H1 (cell line): ENCODE measurements at regions not wholly inside any gene's neighbourhood (a gene's known extent, or its start where the extent isn't known, plus 50 kb on each side); places are given as distances from the start of the nearest gene placed in this dataset.

ENCODE experiments used
- CTCF ChIA-PET: fragments of 300-600 bp; sonication (Branson Sonifier 250); formaldehyde crosslinking; loops from one replicate; lab custom pipeline; 2021; ENCODE audit not compliant: partially characterized antibody; lab: Charles Lee
- POLR2A ChIA-PET: fragments of 300-600 bp; sonication (Branson Sonifier 250); formaldehyde crosslinking; loops from one replicate; lab custom pipeline; 2021; ENCODE audit warnings: inconsistent platforms; ENCODE audit not compliant: partially characterized antibody; lab: Charles Lee
- DNase-seq, 2 experiments: peaks; one replicate each; pipeline versions ENCODE4 v3.0.0 to v3.0.0-alpha.2; 2010 to 2022; ENCODE audit warnings: low spot score in 2 of 2, low read depth in 1 of 2, mixed read lengths in 1 of 2
- FAIRE-seq: peaks from 2 replicates; lab custom pipeline; 2011; peaks lifted over from hg19 to GRCh38; lab: Jason Lieb, UNC
- H2AFZ ChIP-seq: 2 replicates; pipeline ENCODE4 v1.8.1; 2012; ENCODE audit warnings: low read length, inconsistent platforms
- H2AK5ac ChIP-seq: 2 replicates; pipeline ENCODE4 v1.6.1; 2013; ENCODE audit warnings: low read depth, low read length
- H2BK120ac ChIP-seq: replicated peaks from 2 replicates; pipeline ENCODE3; 2013; ENCODE audit warnings: low read depth, low read length, inconsistent platforms
- H2BK12ac ChIP-seq: 2 replicates; pipeline ENCODE4 v1.6.1; 2013; ENCODE audit warnings: low read depth, low read length
- H2BK15ac ChIP-seq: 2 replicates; pipeline ENCODE4 v1.6.1; 2013; ENCODE audit warnings: low read length
- H2BK20ac ChIP-seq: 2 replicates; pipeline ENCODE4 v1.6.1; 2013; ENCODE audit warnings: low read length
- H2BK5ac ChIP-seq: 2 replicates; pipeline ENCODE4 v1.6.1; 2013; ENCODE audit warnings: low read depth, low read length
- H3K14ac ChIP-seq: 2 replicates; pipeline ENCODE4 v1.6.1; 2013; ENCODE audit warnings: inconsistent platforms; ENCODE audit not compliant: insufficient read length
- H3K18ac ChIP-seq: 2 replicates; pipeline ENCODE4 v1.6.1; 2013; ENCODE audit warnings: low read length; ENCODE audit errors: extremely low read depth
- H3K23ac ChIP-seq: 2 replicates; pipeline ENCODE4 v1.6.1; 2013; ENCODE audit warnings: inconsistent platforms; ENCODE audit not compliant: insufficient read length
- H3K23me2 ChIP-seq: 2 replicates; pipeline ENCODE4 v1.6.1; 2013; ENCODE audit warnings: low read depth, low read length
- H3K27ac ChIP-seq: 2 replicates; pipeline ENCODE4 v1.6.1; 2011; ENCODE audit warnings: low read depth, low read length, inconsistent platforms
- H3K27me3 ChIP-seq, 4 experiments: replicated peaks in 1 of 4; 1 replicate in 1 of 4; 2 replicates in 3 of 4; pipeline versions ENCODE4 v1.6.1 to v1.8.1; 2011 to 2013; ENCODE audit warnings: low read length in 3 of 4, mild to moderate bottlenecking in 3 of 4, inconsistent platforms in 2 of 4, mixed read lengths in 2 of 4, moderate library complexity in 1 of 4; ENCODE audit not compliant: control insufficient read depth in 3 of 4, insufficient read depth in 3 of 4; ENCODE audit errors: extremely low read depth in 1 of 4
- H3K36me3 ChIP-seq, 4 experiments: 2 replicates each; pipeline versions ENCODE4 v1.6.1 to v1.8.1; 2011 to 2013; ENCODE audit warnings: mild to moderate bottlenecking in 4 of 4, low read length in 3 of 4, moderate library complexity in 2 of 4, control low read depth in 1 of 4, inconsistent platforms in 1 of 4; ENCODE audit not compliant: insufficient read depth in 4 of 4, control insufficient read depth in 2 of 4
- H3K4ac ChIP-seq: replicated peaks from 2 replicates; pipeline ENCODE3; 2013; ENCODE audit warnings: low read length, low read depth, mixed read lengths, inconsistent platforms; ENCODE audit not compliant: insufficient read length
- H3K4me1 ChIP-seq, 4 experiments: replicated peaks in 1 of 4; 1 replicate in 1 of 4; 2 replicates in 3 of 4; pipeline versions ENCODE4 v1.6.1 to v1.8.1; 2011 to 2013; ENCODE audit warnings: low read length in 3 of 4, inconsistent platforms in 2 of 4, mixed read lengths in 1 of 4; ENCODE audit not compliant: insufficient read depth in 4 of 4, control insufficient read depth in 3 of 4
- H3K4me2 ChIP-seq, 2 experiments: 2 replicates each; pipeline versions ENCODE4 v1.6.1 to v1.8.1; 2011 to 2013; ENCODE audit warnings: low read depth in 2 of 2, low read length in 2 of 2, control low read depth in 1 of 2, inconsistent platforms in 1 of 2, mild to moderate bottlenecking in 1 of 2; ENCODE audit not compliant: insufficient read depth in 1 of 2
- H3K4me3 ChIP-seq, 4 experiments: fragments of 200-600, 300-600 bp in 1 of 4; sonication (generic), shearing (Covaris generic), sonication (Bioruptor Twin) in 1 of 4; 2 replicates each; pipeline versions ENCODE4 v1.5.1 to v1.8.1; 2011 to 2016; ENCODE audit warnings: low read length in 4 of 4, low read depth in 3 of 4, control low read depth in 2 of 4, inconsistent platforms in 2 of 4, mild to moderate bottlenecking in 2 of 4, mixed read lengths in 1 of 4, moderate library complexity in 1 of 4; ENCODE audit not compliant: insufficient read depth in 2 of 4; ENCODE audit errors: extremely low read depth in 1 of 4
- H3K56ac ChIP-seq: replicated peaks from 2 replicates; pipeline ENCODE3; 2013; ENCODE audit warnings: low read depth, mild to moderate bottlenecking, mixed read lengths, low read length, inconsistent platforms; ENCODE audit not compliant: insufficient read length
- H3K79me1 ChIP-seq: 2 replicates; pipeline ENCODE4 v1.6.1; 2013; ENCODE audit warnings: low read depth, low read length, control low read depth
- H3K79me2 ChIP-seq, 2 experiments: 2 replicates each; pipeline versions ENCODE4 v1.6.1 to v1.8.1; 2012 to 2013; ENCODE audit warnings: low read length in 2 of 2, mild to moderate bottlenecking in 2 of 2, inconsistent platforms in 1 of 2; ENCODE audit not compliant: insufficient read depth in 2 of 2, control insufficient read depth in 1 of 2
- H3K9ac ChIP-seq, 4 experiments: replicated peaks in 1 of 4; 1 replicate in 1 of 4; 2 replicates in 3 of 4; pipeline versions ENCODE4 v1.6.1 to v1.8.1; 2011 to 2013; ENCODE audit warnings: low read depth in 3 of 4, low read length in 3 of 4, control low read depth in 2 of 4, mild to moderate bottlenecking in 2 of 4, moderate library complexity in 2 of 4, inconsistent platforms in 1 of 4; ENCODE audit errors: extremely low read depth in 1 of 4
- H3K9me3 ChIP-seq, 2 experiments: 2 replicates each; pipeline versions ENCODE4 v1.6.1 to v1.8.1; 2012 to 2013; ENCODE audit warnings: mild to moderate bottlenecking in 2 of 2, moderate library complexity in 2 of 2, control low read depth in 1 of 2, inconsistent platforms in 1 of 2, low read depth in 1 of 2, low read length in 1 of 2, mixed read lengths in 1 of 2; ENCODE audit not compliant: insufficient read depth in 2 of 2
- H4K20me1 ChIP-seq, 2 experiments: replicated peaks in 1 of 2; 2 replicates each; pipeline versions ENCODE3 to v1.8.1; 2011 to 2013; ENCODE audit warnings: inconsistent platforms in 2 of 2, low read length in 2 of 2, mild to moderate bottlenecking in 1 of 2; ENCODE audit not compliant: insufficient read depth in 2 of 2, control insufficient read depth in 1 of 2
- H4K5ac ChIP-seq: 2 replicates; pipeline ENCODE4 v1.6.1; 2013; ENCODE audit warnings: low read length, low read depth, mixed read lengths, inconsistent platforms; ENCODE audit not compliant: insufficient read length
- H4K8ac ChIP-seq: 2 replicates; pipeline ENCODE4 v1.8.0; 2013; ENCODE audit warnings: mild to moderate bottlenecking, moderate library complexity, low read length, inconsistent platforms; ENCODE audit not compliant: insufficient read depth; ENCODE audit errors: extremely low read depth
- H4K91ac ChIP-seq: replicated peaks from 2 replicates; pipeline ENCODE3; 2013; ENCODE audit warnings: low read length, mixed read lengths, inconsistent platforms; ENCODE audit not compliant: insufficient read length
- CHD1 ChIP-seq: IDR thresholded peaks from 2 replicates; pipeline ENCODE4 v1.6.1; 2012; ENCODE audit warnings: low read depth, low read length, improper control_type of control experiment
- GABPA ChIP-seq: IDR thresholded peaks from 2 replicates; pipeline ENCODE4 v1.6.1; 2011; ENCODE audit warnings: mild to moderate bottlenecking, low read length, moderate library complexity, borderline replicate concordance; ENCODE audit not compliant: insufficient read depth
- NANOG ChIP-seq: IDR thresholded peaks from 2 replicates; pipeline ENCODE4 v1.6.1; 2011; ENCODE audit warnings: low read length, low read depth, mild to moderate bottlenecking, inconsistent platforms; ENCODE audit not compliant: insufficient read depth, poor library complexity, severe bottlenecking
- NRF1 ChIP-seq: IDR thresholded peaks from 2 replicates; pipeline ENCODE4 v1.6.1; 2011; ENCODE audit warnings: mild to moderate bottlenecking, low read depth, low read length, improper control_type of control experiment
- POLR2AphosphoS5 ChIP-seq: IDR thresholded peaks from 2 replicates; pipeline ENCODE4 v1.6.1; 2011; ENCODE audit warnings: low read depth, low read length
- WGBS, 2 experiments: shearing (Covaris generic) in 1 of 2; methylation state at CpG; one replicate each; pipeline versions ENCODE4 v1.1.6 to v1.1.7; 2013 to 2015; ENCODE audit warnings: low lambda C conversion rate in 2 of 2, mixed read lengths in 2 of 2, inconsistent platforms in 1 of 2, low coverage in 1 of 2, missing lambda C conversion rate in 1 of 2; ENCODE audit not compliant: insufficient replicate concordance in 2 of 2, insufficient coverage in 1 of 2, insufficient read length in 1 of 2; ENCODE audit errors: extremely low coverage in 1 of 2, missing lambda C conversion rate in 1 of 2; 5-methylcytosine and 5-hydroxymethylcytosine counted together

DNA sequence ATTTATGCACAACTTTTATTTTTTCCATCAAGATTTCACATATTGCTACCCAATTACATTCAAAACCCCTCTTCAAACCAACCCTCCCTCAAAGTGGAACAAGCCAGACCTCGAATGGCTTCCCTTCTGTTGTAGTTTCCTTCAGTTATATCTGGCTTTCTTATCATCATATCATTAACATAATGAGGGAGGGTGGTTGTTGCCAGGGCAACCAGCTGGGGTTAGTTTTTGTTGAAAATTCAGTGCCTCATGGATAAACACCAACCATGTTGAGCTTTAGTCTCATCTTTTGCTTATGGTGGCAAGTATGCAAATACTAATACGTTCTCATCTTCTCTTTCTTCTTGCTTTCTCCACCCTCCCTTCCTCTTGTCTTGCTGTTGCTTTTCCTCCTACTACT lies 359.7 kb downstream of the CDH11 start:
- 0 out of 2 replicates have a peak, but pooled peaks cover 3% of the 10 kb centered on the region for H3K23me2 ChIP-seq
- no peak overlapping the region for H2BK120ac ChIP-seq
- ChIA-PET POLR2A (no interaction called here), CTCF (no interaction called here)
- no peak overlapping the region for H2BK12ac ChIP-seq
- H4K20me1 ChIP-seq = no peaks in the 10 kb centered on the region
- no peak overlapping the region for H3K27ac ChIP-seq
- H2BK5ac ChIP-seq = no peak overlapping the region
- no peak overlapping the region for H3K4me2 ChIP-seq
- H2AK5ac ChIP-seq = no peak overlapping the region
- WGBS, 2 experiments = 91% methylated on average over 2 of the region's 2 CpGs; no CpG with 5 or more reads in 1 of the 2 experiments
- no peak overlapping the region for H3K4ac ChIP-seq
- no peak overlapping the region for H3K23ac ChIP-seq
- no peaks in the 10 kb centered on the region for H3K27me3 ChIP-seq
- H2BK20ac ChIP-seq = no peak overlapping the region
- DNase-seq (no peak), FAIRE-seq (no peak)
- H3K18ac ChIP-seq = no peak overlapping the region
- no peak overlapping the region for H3K4me3 ChIP-seq
- no peaks in the 10 kb centered on the region for H3K36me3 ChIP-seq
- no peak overlapping the region for H4K8ac ChIP-seq
- H3K79me2 ChIP-seq = no peaks in the 10 kb centered on the region
- H4K91ac ChIP-seq = no peak overlapping the region
- H3K79me1 ChIP-seq = no peaks in the 10 kb centered on the region
- H3K9ac ChIP-seq = no peak overlapping the region
- no peak overlapping the region for H3K56ac ChIP-seq
- no peak overlapping the region for H4K5ac ChIP-seq
- H2BK15ac ChIP-seq = no peak overlapping the region
- no peak overlapping the region for H2AFZ ChIP-seq
- H3K14ac ChIP-seq = no peak overlapping the region
- H3K9me3 ChIP-seq = no peaks in the 10 kb centered on the region
- no peaks in the 10 kb centered on the region for H3K4me1 ChIP-seq
- no peak for TF ChIP-seq NRF1
- TF ChIP-seq POLR2AphosphoS5 = no peak
- TF ChIP-seq NANOG = no peak
- no peak for TF ChIP-seq GABPA
- TF ChIP-seq CHD1 = no peak
